HG03432 (cell line): ENCODE measurements at regions not wholly inside any gene's neighbourhood (a gene's known extent, or its start where the extent isn't known, plus 50 kb on each side); places are given as distances from the start of the nearest gene placed in this dataset.
"Not testable (repeated sequence)": the region's sequence is repeated elsewhere in the genome, so short reads cannot be mapped to it uniquely, and the experiment has no call there.

Experiments used
- ATAC-seq: cut with Tn5 transposase; IDR thresholded peaks from one replicate; pipeline ENCODE4 v1.9.1; 2021; ENCODE audit warnings: mild to moderate bottlenecking, moderate library complexity; ENCODE audit not compliant: unreplicated experiment

GRCh38 chr4:24211856-24212255, 322.0 kb upstream of the PPARGC1A start:
- no peak for ATAC-seq

DNA sequence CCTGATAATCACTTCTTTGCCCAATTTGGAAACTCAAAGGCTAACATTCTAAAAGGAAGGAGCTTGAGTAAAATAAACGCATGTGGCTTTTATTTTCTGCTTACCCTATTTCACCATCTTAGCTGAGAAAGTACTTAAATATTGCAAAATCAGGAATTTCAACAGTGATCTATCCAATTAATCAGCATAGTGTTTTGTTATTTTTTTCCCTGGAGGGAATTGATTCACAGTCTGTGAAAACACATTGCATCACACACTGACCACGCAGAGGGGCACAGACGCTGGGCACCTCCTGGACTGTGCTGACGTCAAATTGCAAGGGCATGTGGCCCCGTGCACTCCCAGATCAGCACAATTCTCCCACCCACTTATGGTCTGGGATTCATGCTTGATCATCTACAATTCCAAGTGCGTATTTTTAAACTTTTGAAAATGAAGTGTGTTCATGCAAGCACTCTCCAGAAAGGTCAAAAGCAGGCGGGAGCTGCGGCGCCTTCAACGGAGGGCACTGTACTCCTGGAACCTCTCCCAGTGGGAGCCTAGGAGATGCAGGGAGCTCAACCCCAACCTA, 320.6 kb upstream of the PPARGC1A start:
- no peak for ATAC-seq

GRCh38 chr4:24209906-24210305, 320.1 kb upstream of the PPARGC1A start:
- no peak for ATAC-seq

GRCh38 chr4:24209131-24209530, 319.3 kb upstream of the PPARGC1A start:
- no peak for ATAC-seq

DNA sequence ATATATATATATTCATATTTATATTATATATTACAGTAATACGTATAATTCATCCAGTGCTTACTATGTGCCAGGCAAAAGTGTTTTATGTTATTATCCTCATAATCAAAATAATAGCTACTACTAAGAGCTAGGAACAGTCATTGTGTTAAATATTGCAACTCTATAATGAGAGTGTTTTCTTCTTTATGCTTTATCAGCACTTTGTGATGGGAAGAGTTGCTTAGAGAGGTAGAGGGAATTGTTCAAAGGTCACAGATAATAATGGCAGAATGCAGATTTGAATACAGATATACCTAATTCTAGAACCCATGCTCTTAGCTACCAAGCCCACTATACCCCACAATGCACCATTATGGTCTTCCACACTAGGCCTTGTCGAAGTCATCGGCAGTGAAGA, 318.8 kb upstream of the PPARGC1A start:
- no peak for ATAC-seq

DNA sequence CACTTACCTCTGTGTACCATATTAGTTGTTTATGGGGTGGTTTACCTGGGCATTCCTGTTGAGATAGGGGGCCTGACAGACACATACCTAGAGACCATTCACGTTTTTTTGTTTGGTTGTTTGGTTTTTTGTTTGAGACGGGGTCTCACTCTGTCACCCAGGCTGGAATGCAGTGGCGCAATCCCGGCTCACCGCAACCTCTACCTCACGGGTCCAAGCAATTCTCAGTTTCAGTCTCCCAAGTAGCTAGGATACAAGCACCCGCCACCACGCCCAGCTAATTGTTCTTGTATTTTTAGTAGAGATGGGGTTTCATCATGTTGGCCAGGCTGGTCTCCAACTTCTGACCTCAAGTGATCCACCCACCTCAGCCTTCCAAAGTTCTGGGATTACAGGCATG, 314.9 kb upstream of the PPARGC1A start:
- not testable (repeated sequence) for ATAC-seq

- no peak for ATAC-seq
Observed at GRCh38 chr4:24203926-24204325, 314.1 kb upstream of the PPARGC1A start.

GRCh38 chr4:24202579-24202978, 312.7 kb upstream of the PPARGC1A start:
- ATAC-seq: no peak

DNA sequence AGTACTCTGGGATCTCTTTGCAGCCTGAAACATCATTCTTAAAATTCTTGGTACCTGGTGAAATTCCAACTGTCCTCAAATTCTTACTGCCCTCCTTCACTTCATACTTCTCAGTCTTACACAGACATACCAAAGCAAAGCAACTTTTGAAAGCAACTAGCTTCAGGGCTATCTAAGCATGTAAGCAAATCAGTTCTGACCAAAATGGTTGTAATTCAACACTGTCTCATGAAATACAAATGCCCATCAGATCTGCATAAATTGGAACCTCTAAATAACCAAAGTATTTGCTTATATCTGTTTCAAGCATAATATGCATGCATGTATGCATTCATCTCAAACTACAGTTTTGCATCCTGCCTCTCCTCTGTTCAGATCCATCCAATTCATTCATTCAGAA, 308.1 kb upstream of the PPARGC1A start:
- ATAC-seq: no peak

GRCh38 chr4:24196785-24197184, 306.9 kb upstream of the PPARGC1A start:
- no peak for ATAC-seq

DNA sequence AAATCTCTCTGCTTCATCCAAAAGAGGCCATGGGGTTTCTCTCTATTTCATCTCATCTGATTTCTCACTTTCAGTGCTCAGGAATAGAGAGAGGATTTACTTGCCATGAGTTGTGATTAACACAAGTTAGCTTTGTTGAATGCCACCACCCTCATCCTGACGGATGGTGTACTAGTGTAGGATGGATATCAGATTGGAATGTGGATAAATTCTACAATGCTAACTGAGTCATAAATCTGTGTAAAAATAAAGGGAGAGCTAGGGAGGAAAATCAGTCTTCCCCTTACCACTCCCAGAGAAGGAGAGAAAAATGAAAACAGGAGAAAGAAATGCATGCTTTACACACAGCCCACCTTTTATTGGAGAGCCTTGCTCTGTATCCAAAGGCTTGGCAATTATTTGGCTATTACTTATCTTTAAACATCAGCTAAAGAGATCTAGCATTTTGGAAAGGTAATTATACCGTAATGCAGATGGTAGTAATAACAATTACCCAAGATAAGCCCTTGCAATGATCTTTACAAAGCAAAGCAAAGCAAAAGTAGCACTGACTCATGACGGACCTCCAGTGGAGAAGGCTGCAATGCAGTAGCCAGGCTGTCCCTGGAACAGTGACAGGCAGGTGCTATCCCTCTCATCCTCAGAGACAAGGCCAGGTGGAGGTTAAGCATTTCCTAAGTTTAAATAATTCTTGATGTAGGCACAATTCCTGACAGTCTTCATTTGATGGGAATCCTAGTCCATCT, 306.3 kb upstream of the PPARGC1A start:
- ATAC-seq: no peak

DNA sequence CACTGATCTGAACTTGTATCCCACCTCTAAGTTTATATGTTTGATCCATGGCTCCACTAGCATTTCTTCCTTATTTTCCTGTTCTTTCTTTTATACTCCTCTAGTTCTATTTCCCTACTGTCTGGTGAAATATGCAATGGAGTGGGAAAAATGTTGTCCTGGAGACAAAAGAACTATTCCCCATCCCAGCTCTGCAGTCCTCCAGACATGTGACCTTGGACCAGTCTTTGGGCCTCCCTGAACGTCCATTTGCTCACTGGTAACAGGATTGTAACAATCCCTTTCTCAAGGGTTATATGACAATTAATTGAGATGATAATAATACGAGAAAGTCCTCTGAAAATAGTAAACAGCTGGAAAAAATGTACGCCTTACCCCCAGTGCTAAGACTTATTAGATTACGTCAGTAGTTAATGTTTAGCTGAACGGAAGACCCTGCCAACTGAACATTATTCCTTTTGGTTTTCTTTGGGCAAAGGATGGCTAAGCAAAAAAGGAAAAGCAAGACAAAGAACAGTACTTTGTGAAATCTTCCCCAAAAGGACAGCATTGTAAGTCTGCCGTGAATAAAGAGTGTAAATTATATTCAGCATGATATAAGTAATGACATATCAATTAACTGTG, 302.3 kb upstream of the PPARGC1A start:
- ATAC-seq: no peak

DNA sequence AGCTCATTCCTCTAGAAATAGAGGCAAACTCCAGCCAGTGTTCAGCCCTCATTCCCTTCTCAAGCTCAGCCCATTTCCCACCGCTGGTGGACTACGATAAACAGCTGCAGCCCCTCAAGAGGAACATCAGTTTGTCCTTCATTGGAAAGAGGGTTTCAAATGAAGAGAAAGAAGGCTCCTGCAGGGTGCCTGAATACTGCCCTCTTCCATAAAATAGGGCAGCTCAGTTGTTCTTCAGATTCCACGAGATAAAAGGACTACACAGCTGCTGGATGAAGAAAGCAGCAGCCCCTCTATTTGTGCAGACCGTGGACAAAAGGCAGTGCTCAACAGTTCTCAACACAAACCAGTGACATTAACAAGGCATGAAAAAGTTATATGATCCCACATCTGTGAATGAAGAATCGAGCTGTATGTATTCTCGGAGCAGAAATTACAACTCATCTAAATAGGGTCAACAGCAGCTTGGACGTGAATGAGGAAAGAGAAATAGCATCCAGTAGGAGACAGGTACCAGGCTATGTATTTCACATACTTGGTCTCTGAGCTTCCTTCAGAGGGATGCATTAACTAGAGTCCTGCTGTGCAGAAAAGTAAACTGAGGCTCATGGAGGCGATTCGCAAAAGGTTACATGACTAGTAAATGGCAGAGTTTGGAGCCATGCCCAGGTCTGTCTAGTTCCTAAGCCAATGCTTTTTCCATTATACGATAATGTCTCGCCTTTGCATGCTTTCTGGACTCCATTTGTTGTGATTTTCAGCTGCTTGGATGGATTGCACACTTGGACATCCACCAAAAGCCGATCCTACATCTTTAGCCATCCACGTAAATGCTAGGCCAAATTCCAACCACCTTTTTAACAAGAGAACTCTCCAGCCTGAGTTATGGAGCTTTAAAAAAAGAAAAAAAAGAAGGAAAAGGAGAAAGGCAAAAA, 301.2 kb upstream of the PPARGC1A start:
- ATAC-seq: no peak

DNA sequence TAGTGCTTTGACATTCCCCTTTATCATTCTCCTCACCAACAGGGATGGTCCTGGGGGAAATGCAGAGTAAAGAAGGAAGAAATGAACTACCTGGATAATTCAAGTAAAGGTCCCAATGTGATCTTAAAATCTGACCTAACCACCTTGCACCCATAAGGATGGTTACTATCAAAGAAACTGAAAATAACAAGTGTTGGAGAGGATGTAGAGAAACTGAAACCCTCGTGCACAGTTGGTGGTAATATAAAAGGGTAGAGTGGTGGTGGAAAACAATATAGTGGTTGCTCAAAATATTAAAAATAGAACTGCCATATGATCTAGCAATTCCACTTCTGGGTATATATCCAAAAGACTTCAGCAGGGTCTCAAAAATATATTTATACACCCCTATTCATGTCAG, 298.6 kb upstream of the PPARGC1A start:
- no peak for ATAC-seq

DNA sequence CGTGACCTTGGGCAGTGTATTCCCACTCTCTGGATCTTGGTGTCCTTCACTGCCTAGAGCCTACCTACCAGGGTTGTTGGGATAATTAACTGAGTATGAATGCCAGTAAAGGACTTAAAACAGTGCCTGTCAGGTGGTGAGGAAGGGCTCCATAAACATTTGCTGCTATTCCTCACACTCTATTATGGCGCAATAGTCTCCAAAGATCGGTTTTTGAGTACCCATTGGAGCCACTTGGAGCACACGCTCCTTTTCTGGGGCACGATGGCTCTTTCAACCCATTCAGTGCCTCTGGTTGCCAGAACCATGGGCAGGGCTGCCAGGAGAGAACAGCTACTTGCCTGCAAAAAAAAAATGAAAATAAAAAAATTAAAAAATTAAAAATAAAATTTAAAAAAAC, 296.6 kb upstream of the PPARGC1A start:
- no peak for ATAC-seq

DNA sequence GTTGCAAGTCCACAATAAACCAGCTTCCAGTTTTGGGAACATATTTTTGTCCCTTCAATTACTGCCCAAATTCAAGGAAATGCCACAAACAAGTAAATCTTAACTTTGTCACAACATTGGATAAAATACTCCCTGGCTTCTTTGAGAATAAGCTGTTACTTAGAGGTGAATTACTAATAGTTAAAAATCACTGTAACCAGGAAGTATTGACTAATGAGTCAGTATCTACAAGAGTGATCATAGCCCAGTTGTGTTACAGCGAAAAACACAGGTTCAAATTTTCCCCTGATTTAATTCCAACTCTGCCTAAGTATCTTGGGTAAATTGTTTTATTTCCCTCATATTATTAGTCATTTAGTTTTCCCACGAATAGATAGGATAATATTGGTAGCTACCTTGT, 291.2 kb upstream of the PPARGC1A start:
- no peak for ATAC-seq

GRCh38 chr4:24180586-24180985, 290.7 kb upstream of the PPARGC1A start:
- no peak for ATAC-seq

DNA sequence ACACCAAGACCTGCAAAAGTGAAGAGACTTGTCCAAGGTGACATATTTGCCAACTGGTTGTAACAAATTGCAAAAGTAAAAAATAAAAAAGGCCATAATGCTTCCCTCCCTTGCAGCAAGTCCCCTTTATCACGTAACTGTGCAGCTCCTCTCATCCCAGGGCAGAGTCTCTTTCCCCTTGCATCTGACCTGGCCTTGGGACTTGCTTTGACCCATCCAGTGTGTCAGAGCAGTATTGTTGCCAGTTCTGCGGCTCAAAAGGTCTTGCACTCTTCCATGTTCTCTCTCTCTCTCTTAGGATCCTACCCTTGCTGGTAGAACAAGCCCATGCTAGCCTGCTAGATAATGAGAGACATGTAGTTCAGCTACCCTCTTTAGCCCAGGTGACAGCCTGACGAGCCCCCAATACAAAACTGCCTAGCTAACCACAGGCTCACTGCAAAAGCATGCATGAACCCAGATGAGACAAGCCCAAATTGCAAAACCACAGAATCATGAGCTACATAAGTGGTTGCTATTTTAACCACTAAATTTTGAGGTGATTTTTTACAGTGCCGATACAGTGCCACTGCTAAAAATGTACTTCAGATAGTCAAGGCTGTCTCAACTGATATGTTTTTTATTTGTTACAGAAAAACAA, 289.5 kb upstream of the PPARGC1A start:
- ATAC-seq: no peak

GRCh38 chr4:24177443-24177842, 287.6 kb upstream of the PPARGC1A start:
- not testable (repeated sequence) for ATAC-seq

GRCh38 chr4:24175707-24176106, 285.9 kb upstream of the PPARGC1A start:
- ATAC-seq: no peak

DNA sequence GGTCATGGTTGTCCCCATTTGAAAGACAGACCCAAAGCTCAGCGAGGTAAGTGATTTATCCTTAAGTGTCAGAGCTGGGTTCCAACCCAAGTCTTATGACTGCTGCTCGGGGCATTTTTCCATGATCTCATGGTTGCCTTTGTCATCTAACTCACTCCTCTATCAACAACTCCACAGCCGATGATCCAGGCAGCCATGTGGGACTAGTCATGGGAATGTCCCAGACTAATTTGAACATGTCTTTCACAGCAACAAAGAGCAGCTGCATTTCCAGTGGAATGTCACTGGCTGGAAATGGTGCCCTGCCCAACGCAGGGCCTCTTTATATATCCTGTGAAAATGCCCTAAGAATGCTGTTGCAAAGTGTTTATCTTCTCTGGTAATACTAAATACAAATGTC, 284.8 kb upstream of the PPARGC1A start:
- ATAC-seq: no peak
